GM23248 (cell line): ENCODE measurements at regions not wholly inside any gene's neighbourhood (a gene's known extent, or its start where the extent isn't known, plus 50 kb on each side); places are given as distances from the start of the nearest gene placed in this dataset.

Experiments used
- DNase-seq: peaks from one replicate; pipeline ENCODE4 v3.0.0-alpha.2; 2015
- H2AFZ ChIP-seq: fragments of 200-600 bp; sonication (generic); 2 replicates; pipeline ENCODE4 v1.6.1; 2016; ENCODE audit warnings: antibody characterized with exemption
- H3F3A ChIP-seq: fragments of 200-600 bp; sonication (generic); 2 replicates; pipeline ENCODE4 v1.6.1; 2016; ENCODE audit warnings: mild to moderate bottlenecking, antibody characterized with exemption, mixed run types; ENCODE audit not compliant: insufficient read depth
- H3K27ac ChIP-seq: fragments of 200-600 bp; sonication (generic); 2 replicates; pipeline ENCODE4 v1.5.1; 2016; ENCODE audit warnings: mild to moderate bottlenecking
- H3K27me3 ChIP-seq: fragments of 200-600 bp; sonication (generic); replicated peaks from 2 replicates; pipeline ENCODE4 v1.6.1; 2016; ENCODE audit warnings: mild to moderate bottlenecking; ENCODE audit not compliant: insufficient read depth
- H3K36me3 ChIP-seq: fragments of 200-600 bp; sonication (generic); 2 replicates; pipeline ENCODE4 v1.6.1; 2016; ENCODE audit warnings: low read depth, mild to moderate bottlenecking
- H3K4me1 ChIP-seq: fragments of 200-600 bp; sonication (generic); 2 replicates; pipeline ENCODE4 v1.6.1; 2016; ENCODE audit warnings: mild to moderate bottlenecking; ENCODE audit not compliant: insufficient read depth
- H3K4me2 ChIP-seq: fragments of 200-600 bp; sonication (generic); one replicate; pipeline ENCODE4 v1.6.1; 2016; ENCODE audit warnings: mild to moderate bottlenecking; ENCODE audit not compliant: unreplicated experiment
- H3K4me3 ChIP-seq: fragments of 200-600 bp; sonication (generic); 2 replicates; pipeline ENCODE4 v1.5.1; 2016; ENCODE audit warnings: mild to moderate bottlenecking
- H3K79me2 ChIP-seq: fragments of 200-600 bp; sonication (generic); 2 replicates; pipeline ENCODE4 v1.6.1; 2016; ENCODE audit warnings: mild to moderate bottlenecking; ENCODE audit not compliant: insufficient read depth
- H3K9ac ChIP-seq: fragments of 200-600 bp; sonication (generic); 2 replicates; pipeline ENCODE4 v1.6.1; 2016; ENCODE audit warnings: mild to moderate bottlenecking
- H3K9me2 ChIP-seq: fragments of 200-600 bp; sonication (generic); 2 replicates; pipeline ENCODE4 v1.6.1; 2016; ENCODE audit warnings: mixed run types, mild to moderate bottlenecking, moderate library complexity; ENCODE audit not compliant: insufficient read depth
- H3K9me3 ChIP-seq: fragments of 200-600 bp; sonication (generic); one replicate; pipeline ENCODE4 v1.6.1; 2017; ENCODE audit warnings: low read depth
- H4K20me1 ChIP-seq: fragments of 200-600 bp; sonication (generic); 2 replicates; pipeline ENCODE4 v1.6.0; 2016; ENCODE audit not compliant: insufficient read depth
- EZH2 ChIP-seq: fragments of 200-600 bp; sonication (generic); IDR thresholded peaks from 2 replicates; pipeline ENCODE4 v1.6.1; 2018; ENCODE audit warnings: antibody characterized with exemption, mild to moderate bottlenecking; ENCODE audit not compliant: insufficient read depth, poor library complexity, severe bottlenecking
- EZH2phosphoT487 ChIP-seq: fragments of 200-600 bp; sonication (generic); IDR thresholded peaks from 2 replicates; pipeline ENCODE4 v1.6.1; 2018; ENCODE audit warnings: antibody characterized with exemption, moderate library complexity, mild to moderate bottlenecking, low read depth; ENCODE audit not compliant: insufficient read depth
- WGBS, 2 experiments: methylation state at CpG; one replicate each; pipeline ENCODE4 v1.1.6; 2015 to 2017; ENCODE audit warnings: low lambda C conversion rate in 2 of 2, low coverage in 1 of 2; ENCODE audit errors: missing lambda C conversion rate in 2 of 2; 5-methylcytosine and 5-hydroxymethylcytosine counted together
- in situ Hi-C: fragments of 300-500 bp; cut with MboI; formaldehyde crosslinking; loops from 2 replicates; pipeline ENCODE4 v1.15.0; 2020

GRCh38 chr3:159813822-159814531 lies 174.7 kb upstream of the IL12A start:
- Histone ChIP-seq H3K27ac (no peak overlapping the region), H3K9me2 (no peaks in the 10 kb centered on the region), H3K27me3 (no peaks in the 10 kb centered on the region), H3K4me3 (no peak overlapping the region), H3K4me2 (no peak overlapping the region), H3K4me1 (no peaks in the 10 kb centered on the region), H3K9ac (no peak overlapping the region), H3K36me3 (no peaks in the 10 kb centered on the region), H2AFZ (no peak overlapping the region), H3F3A (no peaks in the 10 kb centered on the region), H3K79me2 (peaks cover 100% of the 10 kb centered on the region), H3K9me3 (no peaks in the 10 kb centered on the region), H4K20me1 (no peaks in the 10 kb centered on the region)
- in situ Hi-C loops, result loop anchor here (25.0 kb wide), 1 partner anchor 977 kb away; no protein-coding TSS in a partner anchor
- 39 to 41% methylated on average over 8 of the region's 8 CpGs for WGBS, 2 experiments
- TF ChIP-seq EZH2phosphoT487 (no peak), EZH2 (no peak)
- peak; percentile 54 for DNase-seq

GRCh38 chr3:159816512-159816911 lies 172.1 kb upstream of the IL12A start:
- Histone ChIP-seq H3K4me2 (no peak overlapping the region), H3K27me3 (no peaks in the 10 kb centered on the region), H3K36me3 (no peaks in the 10 kb centered on the region), H3K9me3 (no peaks in the 10 kb centered on the region), H3F3A (no peaks in the 10 kb centered on the region), H2AFZ (no peak overlapping the region), H3K9me2 (no peaks in the 10 kb centered on the region), H3K4me3 (no peak overlapping the region), H3K4me1 (no peaks in the 10 kb centered on the region), H3K27ac (no peak overlapping the region), H3K9ac (no peak overlapping the region), H4K20me1 (no peaks in the 10 kb centered on the region), H3K79me2 (peaks cover 100% of the 10 kb centered on the region)
- TF ChIP-seq EZH2 (no peak), EZH2phosphoT487 (no peak)
- in situ Hi-C loops, result loop anchor here (25.0 kb wide), 1 partner anchor 979 kb away; no protein-coding TSS in a partner anchor
- DNase-seq, result no peak
- 99 to 100% methylated on average over 3 of the region's 3 CpGs for WGBS, 2 experiments

- H3K4me2 ChIP-seq, result no peak overlapping the region
- TF ChIP-seq EZH2 (no peak), EZH2phosphoT487 (no peak)
- H3F3A ChIP-seq, result no peaks in the 10 kb centered on the region
- no peaks in the 10 kb centered on the region for H3K4me1 ChIP-seq
- H3K9me2 ChIP-seq, result no peaks in the 10 kb centered on the region
- H4K20me1 ChIP-seq, result no peaks in the 10 kb centered on the region
- H3K36me3 ChIP-seq, result no peaks in the 10 kb centered on the region
- H3K27ac ChIP-seq, result no peak overlapping the region
- 100% methylated on average over 5 to 6 of the region's 6 CpGs for WGBS, 2 experiments
- H2AFZ ChIP-seq, result no peak overlapping the region
- H3K27me3 ChIP-seq, result no peaks in the 10 kb centered on the region
- H3K9me3 ChIP-seq, result no peaks in the 10 kb centered on the region
- H3K9ac ChIP-seq, result no peak overlapping the region
- no peak for DNase-seq
- H3K79me2 ChIP-seq, result peaks cover 100% of the 10 kb centered on the region
- no peak overlapping the region for H3K4me3 ChIP-seq
- in situ Hi-C loops, result loop anchor here (25.0 kb wide), 1 partner anchor 980 kb away; no protein-coding TSS in a partner anchor
These were observed 171.5 kb upstream of the IL12A start for GRCh38 chr3:159817126-159817525.

GRCh38 chr3:159817571-159817970 lies 171.1 kb upstream of the IL12A start:
- TF ChIP-seq EZH2 (no peak), EZH2phosphoT487 (no peak)
- H3K79me2 ChIP-seq, result peaks cover 100% of the 10 kb centered on the region
- H3K27ac ChIP-seq, result no peak overlapping the region
- H3F3A ChIP-seq, result no peaks in the 10 kb centered on the region
- H3K9me2 ChIP-seq, result no peaks in the 10 kb centered on the region
- H2AFZ ChIP-seq, result no peak overlapping the region
- H3K4me1 ChIP-seq, result no peaks in the 10 kb centered on the region
- H3K4me2 ChIP-seq, result no peak overlapping the region
- no peaks in the 10 kb centered on the region for H4K20me1 ChIP-seq
- H3K36me3 ChIP-seq, result no peaks in the 10 kb centered on the region
- in situ Hi-C loops, result loop anchor here (25.0 kb wide), 1 partner anchor 980 kb away; no protein-coding TSS in a partner anchor
- no peaks in the 10 kb centered on the region for H3K9me3 ChIP-seq
- no peak for DNase-seq
- WGBS, 2 experiments, result 96 to 98% methylated on average over 3 of the region's 3 CpGs
- no peak overlapping the region for H3K9ac ChIP-seq
- no peak overlapping the region for H3K4me3 ChIP-seq
- no peaks in the 10 kb centered on the region for H3K27me3 ChIP-seq
